DMS153 (cell line): ENCODE measurements at regions not wholly inside any gene's neighbourhood (a gene's known extent, or its start where the extent isn't known, plus 50 kb on each side); places are given as distances from the start of the nearest gene placed in this dataset.
A peak's percentile ranks its signal among the peaks of the same experiment; 100 is the strongest.
"Not testable (repeated sequence)": the region's sequence is repeated elsewhere in the genome, so short reads cannot be mapped to it uniquely, and the experiment has no call there.

ENCODE experiments used
- DNase-seq: peaks from one replicate; lab custom pipeline; 2025; lab: John Stamatoyannopoulos, UW

DNA sequence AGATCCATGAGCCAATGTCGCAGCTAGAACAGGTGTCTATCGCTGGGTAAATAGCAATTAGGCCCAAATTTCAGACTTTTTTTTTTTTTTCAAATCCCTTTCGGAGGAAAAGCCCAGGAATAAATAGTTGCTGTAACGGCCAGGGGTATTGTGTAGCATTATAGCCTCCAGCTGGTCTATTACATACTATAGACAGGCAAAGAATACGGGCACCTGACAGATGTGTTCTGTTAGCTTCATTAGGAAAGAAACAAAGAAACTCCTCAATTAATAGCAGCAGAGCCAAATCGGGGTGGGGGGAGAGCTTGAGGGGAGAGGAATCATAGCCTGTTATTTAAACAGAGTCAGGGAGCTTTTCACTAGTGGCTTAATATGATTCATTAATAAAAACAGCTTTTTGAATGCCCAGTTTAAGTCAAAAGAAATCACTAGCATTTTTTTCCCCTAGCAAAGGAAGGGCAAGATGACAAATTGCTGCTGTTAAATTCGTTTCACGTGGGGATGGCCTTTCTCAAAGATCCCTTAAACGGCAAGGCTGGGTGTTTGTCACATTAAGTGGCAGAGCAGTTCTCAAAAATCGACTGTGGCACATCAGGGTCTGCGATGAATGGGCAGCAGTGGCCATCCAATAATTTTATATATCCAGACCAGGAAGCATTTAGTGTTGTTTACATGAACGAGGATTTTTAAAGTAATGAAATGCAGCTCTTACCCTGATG, 139.4 kb downstream of the ID4 start:
- peak; percentile 85 for DNase-seq

- no peak for DNase-seq
These were observed 141.9 kb downstream of the ID4 start for GRCh38 chr6:19979059-19979458.

DNA sequence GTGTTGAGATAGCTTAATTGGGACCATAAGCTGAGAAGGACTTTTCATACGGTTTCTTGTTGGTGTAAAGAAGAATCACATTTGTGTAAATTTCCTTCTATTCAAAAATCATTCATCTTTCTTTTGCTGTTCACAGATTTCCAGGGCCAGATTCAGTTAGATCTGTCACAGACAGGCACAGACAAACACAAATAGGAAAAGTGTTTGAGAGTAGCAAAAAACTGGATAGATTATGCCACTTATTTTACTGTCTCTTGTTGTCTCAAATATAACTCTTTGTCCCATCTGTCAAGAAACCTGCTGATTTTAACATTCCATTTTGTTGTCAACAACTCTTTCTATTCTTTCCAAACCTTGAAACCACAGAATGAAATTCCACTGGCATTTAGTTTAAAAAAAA, 142.8 kb downstream of the ID4 start:
- DNase-seq: no peak

DNA sequence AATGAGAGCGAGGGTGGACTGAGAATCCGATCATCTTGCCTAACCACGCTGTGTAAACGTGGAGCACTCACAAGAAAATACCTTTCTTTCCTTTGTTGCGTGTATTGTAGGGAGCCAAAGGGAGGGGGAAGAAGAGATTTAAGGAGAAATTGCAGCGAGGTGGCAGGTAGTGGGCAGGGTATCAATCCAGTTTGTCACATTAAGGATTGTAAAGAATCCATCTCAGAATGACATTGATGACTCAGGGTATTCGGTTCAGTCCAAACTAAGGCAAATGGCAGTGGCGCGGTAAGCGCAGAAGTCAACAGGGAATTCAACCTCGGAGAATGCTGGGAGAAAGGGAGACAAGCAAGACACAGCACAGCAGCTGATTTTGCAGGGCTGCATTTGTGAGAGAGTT, 146.2 kb downstream of the ID4 start:
- DNase-seq: no peak

DNA sequence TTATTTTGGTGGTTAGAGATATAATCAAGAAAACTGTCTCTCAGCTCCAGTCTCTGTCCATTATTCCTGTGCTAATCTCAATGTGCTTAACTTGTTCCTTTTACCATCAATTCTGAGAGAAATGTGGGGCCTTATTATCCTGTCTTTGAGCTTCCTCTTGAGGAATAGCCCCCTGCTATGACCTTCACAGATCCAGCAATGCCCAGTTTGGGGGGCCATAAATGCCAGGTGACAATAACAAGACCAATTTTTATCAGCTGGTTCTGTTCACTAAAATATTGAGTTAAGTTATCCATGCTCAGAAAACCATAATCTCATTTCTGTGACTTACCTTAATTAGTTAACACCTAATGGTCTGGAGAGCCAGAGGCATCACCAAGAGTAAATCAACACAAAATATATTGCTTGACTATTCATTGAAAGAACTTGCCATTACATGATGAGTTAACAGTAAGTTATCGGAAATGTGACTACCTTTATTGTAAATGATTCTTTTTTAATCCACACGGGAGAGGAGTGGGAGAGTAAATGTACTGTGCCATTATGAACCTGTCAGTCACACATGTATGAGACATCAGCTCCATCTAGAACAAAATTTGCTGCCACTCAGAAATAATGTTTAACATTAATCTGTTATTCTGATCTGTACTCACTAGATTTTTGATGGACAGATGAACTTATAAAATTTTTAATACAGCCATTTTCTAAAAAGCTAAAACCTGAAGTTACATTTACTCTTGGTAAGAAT, 149.7 kb downstream of the ID4 start:
- no peak for DNase-seq

DNA sequence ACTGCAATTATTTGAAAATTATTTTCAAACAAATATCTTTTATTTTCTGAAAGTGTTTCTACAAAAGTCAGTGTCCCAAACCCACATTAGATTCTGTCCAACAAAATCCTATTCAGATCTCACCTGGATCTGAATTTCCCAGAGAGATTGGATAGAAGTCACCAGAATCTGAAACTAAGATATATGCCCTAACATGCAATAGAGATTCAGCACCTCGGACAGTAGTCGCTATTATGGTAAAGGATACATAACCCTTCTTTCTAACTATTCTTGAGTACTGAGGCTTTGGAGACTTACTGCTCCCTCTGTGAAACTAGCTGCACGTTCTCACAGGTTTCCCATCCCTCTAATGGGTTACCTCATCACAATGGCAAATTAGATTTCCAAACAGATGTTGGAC, 151.4 kb downstream of the ID4 start:
- DNase-seq: no peak

DNA sequence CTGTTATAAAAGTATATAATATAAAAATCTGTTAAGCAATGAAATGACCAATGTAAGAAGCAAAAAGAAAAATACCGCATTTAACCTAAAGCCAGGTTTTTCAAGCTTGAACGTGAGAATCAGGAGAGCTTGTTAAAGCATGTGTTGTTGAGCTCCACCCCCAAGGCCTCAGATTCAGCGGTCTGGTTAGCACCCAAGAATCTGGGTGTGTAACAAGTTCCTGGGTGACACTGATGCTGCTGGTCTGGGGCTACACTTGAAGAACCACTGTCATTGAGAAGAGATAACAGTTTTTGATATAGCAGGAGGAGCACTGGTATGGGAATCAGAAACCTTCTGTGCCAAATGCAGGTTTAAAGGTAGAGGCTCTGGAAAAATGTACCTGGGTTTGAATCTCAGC, 154.0 kb downstream of the ID4 start:
- no peak for DNase-seq

DNA sequence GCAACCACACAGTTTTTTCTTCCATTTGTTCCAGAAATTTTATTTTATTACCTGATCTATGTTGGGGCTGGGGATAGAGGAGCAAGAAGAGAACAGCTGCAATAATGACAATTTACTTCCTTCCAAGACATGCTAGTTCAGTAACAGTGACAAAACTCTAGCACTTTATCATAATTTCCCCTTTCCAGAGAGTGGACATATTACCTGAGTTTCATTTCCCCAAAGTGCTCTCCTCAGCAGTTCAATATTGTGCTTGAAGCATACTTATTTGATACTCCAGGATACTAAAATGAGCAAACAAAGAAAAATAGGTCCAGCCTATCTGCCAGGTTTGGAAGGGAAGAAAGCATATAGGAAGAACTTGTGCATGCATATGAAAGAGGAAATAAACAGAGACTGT, 157.7 kb downstream of the ID4 start:
- no peak for DNase-seq

DNA sequence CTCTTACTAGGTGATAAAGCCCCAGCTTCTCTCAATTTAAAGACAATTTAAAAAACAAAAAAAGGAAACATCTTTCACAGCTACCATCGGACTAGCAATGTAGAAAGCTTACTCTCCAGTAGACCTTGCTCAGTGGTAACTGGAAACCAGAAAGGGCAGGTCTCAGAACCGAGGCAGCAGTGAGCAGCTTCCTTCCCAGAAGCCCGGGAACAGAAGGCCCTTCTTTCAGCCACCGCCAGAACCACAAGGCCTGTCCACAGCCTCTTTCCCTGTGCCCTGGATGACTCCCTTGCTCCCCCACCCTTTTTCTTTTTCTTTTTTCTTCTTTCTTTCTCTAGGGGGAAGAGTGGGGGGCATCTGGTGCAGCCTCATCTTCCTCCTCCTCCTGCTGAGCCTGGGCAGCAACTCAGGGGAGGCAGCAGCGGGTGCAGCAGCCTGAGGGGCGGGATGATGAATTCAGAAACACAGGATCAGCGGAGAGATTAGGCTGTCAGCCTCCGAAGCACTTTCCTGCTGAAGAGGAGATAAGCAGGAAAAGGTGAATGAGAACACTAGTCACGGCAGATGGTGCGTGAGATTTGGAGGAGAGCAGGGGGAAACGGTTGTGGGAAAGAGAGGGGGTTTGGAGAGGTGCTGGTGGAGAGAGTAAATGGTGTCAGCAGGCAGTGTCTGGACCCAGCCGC, 158.5 kb downstream of the ID4 start:
- peak; percentile 39 for DNase-seq

GRCh38 chr6:19997104-19997503, 159.9 kb downstream of the ID4 start:
- DNase-seq: no peak

GRCh38 chr6:19998541-19998940, 161.4 kb downstream of the ID4 start:
- DNase-seq: no peak

DNA sequence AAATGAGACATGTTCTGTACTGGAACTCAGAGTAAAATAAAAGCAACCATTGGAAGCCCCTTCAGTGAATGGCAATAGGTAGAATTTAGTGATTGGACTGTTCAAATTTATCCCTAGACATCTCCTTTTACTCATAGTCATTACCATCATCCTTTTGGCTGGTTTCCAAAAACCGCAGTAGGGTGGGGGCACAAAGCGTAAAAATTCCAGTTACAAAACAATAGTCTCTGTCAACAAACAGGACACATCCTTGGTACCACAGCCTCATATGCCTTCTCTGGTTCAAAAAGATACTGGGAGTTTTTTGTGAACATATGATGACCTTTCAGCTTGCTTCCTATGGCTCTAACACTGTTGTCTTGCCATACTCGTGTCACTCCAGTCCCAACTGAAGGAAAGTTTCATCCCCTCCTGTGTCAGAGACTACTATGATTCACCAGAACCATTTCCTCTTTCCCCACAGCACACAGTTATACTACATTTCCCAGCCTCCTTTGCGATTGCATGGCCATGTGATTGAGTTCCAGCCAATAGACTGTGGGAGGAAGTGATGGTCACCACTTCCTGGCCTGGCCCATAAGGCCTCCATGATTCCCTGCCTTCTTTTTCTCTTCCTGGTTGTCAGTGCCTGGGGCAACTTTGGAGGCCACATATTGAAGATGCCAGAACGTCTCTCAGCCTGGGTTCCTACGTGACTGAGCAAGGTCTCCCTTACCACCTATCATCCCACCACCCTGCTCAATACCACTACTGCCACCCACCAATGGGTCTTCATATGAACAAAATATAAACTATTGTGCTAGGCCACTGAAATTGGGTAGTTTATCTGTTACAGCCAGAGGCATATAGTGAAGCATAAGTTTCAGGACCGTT, 162.4 kb downstream of the ID4 start:
- peak; percentile 65 for DNase-seq

DNA sequence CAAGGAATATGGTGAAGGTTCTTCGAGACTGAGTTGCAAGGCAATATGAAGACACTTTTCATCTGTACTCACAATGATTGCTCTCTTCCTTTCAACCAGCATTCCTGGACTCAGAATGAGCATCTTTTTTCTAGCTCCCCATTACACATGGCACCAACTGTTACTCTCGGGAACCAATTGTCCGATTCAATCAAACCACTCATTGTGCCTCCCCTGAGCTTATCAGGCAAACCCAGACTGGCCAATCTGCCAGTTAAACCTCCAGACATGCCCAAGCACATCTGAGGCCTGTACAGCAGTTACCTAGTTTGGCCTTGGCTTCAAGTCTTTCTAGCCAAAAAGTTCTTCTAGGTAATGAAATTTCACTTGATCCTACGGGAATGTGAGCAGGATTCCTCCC, 164.1 kb downstream of the ID4 start:
- peak; percentile 69 for DNase-seq

DNA sequence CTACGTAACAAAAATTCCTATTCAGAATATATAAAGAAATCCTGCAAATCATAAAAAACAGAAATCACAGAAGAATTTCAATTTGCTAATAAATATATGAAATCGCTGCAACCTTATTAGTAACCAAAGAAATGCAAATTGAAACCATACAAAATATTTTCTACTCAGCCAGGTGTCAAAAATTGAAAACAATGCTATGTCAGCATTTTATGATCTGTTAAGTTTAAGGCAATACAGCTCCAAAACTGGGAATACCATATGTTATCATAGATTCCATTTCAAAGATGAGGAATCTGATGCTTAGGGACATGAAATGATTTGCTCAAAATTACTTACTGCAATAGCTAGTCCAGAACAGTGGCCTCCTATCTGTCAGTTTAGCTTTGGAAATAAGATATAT, 168.9 kb downstream of the ID4 start:
- no peak for DNase-seq

- DNase-seq: no peak
These were observed 171.0 kb downstream of the ID4 start for GRCh38 chr6:20008131-20008530.

GRCh38 chr6:20013066-20013861, 176.1 kb downstream of the ID4 start:
- DNase-seq: no peak

GRCh38 chr6:20014508-20014907, 177.3 kb downstream of the ID4 start:
- DNase-seq: no peak

- DNase-seq: no peak
These were observed 183.4 kb downstream of the ID4 start for GRCh38 chr6:20020526-20020925.

DNA sequence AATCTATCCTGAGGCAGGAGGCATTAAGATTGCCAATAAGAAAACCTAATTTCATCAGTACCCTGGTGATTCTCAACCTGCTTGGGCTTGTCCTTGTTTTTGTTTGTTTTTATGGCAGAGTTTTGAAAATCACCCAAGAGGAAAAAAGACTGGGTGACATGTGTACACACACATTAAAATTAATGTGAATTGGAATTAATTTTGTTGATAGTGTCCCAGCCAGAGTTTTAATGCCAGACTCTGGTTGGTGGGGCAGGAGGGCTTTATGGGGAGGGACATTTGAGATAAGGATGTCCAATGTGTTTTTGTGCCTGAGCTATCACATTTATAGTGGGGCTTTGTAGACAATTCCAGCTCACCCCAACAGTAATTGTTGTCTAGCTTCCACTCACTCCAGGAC, 184.6 kb downstream of the ID4 start:
- DNase-seq: peak; percentile 95

DNA sequence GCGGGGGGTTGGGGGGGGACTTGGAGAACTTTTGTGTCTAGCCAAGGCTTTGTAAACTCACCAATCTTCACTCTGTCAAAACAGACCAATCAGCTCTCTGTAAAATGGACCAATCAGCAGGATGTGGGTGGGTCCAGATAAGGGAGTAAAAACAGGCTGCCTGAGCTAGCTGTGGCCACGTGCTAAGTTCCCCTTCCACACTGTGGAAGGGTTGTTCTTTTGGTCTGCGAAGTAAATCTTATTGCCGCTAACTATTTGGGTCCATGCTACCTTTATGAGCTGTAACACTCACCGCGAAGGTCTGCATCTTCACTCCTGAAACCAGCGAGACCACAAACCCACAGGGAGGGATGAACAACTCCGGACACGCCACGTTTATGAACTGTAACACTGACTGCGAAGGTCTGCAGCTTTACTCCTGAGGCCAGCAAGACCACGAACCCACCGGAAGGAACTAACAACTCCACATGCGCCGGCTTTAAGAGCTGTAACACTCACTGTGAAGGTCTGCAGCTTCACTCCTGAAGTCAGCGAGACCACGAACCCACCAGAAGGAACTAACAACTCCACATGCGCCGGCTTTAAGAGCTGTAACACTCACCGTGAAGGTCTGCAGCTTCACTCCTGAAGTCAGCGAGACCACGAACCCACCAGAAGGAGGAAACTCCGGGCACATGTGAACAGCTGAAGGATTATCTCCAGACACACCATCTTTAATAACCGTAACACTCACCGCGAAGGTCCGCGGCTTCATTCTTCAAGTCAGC, 186.6 kb downstream of the ID4 start:
- not testable (repeated sequence) for DNase-seq

DNA sequence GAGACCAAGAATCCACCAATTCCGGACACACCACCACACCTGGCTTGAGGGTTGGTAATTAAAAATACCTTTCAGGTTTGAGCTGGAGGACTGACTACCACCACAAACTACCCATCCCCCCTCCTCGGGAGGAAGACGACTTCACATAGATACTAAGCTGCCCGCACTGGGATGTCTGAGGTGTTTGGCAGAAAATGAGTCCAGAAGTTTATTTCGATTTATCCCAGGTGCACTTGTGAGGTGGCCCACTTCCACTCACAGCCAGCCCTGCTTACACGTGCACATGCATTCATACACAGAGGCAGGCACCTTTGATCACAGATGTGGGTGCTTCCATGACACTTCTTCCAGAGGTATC, 187.1 kb downstream of the ID4 start:
- no peak for DNase-seq
